ENCODE measurements at regions not wholly inside any gene's neighbourhood (a gene's known extent, or its start where the extent isn't known, plus 50 kb on each side); places are given as distances from the start of the nearest gene placed in this dataset.

DNA sequence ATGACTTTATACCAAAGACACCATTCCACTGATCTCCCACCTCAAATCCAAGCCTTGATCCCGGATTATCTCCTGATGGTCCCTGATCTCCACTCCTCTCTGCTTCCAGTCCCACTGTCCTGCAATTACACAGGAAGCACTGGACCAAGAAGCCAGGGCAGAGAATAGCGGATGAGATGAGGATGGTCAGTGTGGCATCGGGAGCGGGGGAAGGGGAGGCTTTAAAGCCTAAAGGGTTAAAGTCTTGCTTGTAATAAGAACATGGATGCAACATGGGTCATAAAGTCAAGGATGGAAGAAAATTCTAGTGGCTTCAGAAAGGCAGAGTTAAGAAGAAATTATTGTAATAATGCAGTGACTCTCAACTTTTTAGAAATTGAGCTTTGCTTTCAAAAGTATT, 364.0 kb upstream of the DUSP10 start:
- DNase-seq: no peak
- TF ChIP-seq GATA1 (IDR thresholded peaks at IDR 0.05; ENCODE audit: low read depth, low read length): no peak
- TF ChIP-seq POLR2A (IDR thresholded peaks at IDR 0.05; ENCODE audit: low read length): no peak

DNA sequence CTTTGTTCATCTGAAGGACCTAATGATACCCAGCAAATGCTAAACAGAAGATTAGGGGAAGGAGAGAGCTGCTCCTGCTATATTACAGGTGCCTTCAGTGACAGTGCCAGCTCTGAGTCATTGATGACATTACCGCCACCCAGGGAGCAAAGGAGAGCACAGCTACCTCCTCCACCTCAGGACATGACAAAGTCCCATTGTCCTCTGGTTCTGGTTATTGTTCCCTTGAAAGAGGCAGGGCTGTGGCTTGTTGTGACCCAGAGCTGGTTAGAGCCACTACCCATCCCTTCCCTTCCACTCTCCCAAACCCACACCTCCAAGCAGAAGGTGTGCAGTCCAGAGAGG, 363.5 kb upstream of the DUSP10 start:
- TF ChIP-seq POLR2A (IDR thresholded peaks at IDR 0.05; ENCODE audit: low read length) (no peak), GATA1 (IDR thresholded peaks at IDR 0.05; ENCODE audit: low read depth, low read length) (no peak)

DNA sequence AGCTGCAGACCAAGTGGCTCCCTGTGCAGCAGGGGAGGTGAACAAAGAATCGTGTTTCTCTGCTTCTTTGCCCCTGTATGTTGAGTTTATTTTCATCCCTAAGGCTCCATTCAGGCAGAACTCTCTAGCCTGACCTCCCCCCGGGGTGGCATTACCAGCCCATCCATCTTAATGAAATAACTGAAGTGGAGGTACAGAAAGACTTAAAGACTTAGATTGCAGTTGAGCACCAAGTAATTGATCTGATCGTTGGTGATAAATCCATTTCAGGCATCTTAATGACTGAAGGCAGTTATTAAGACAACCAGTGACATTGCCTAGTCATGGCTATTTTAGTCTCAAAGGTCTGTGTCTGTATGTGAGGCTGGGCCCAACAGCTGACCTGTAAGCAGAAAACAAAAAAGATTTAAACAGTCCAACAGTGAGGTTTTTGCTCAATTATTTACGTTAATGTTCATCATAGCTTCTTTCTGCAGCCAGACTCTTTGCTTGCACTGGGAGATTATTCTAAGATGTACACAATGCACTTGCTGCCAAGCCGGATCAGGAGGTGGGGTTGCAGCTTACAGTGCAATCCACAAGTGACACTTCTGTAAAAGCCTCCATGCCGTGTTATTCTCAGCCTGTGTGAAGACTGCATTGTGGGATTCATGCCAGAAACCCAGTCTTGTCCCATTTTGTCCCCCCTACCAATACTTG, 363.0 kb upstream of the DUSP10 start:
- TF ChIP-seq GATA1 (IDR thresholded peaks at IDR 0.05; ENCODE audit: low read depth, low read length) (no peak), POLR2A (IDR thresholded peaks at IDR 0.05; ENCODE audit: low read length) (no peak)

More for the DNA sequence above, 363.5 kb upstream of the DUSP10 start:
- no peak for DNase-seq

DNA sequence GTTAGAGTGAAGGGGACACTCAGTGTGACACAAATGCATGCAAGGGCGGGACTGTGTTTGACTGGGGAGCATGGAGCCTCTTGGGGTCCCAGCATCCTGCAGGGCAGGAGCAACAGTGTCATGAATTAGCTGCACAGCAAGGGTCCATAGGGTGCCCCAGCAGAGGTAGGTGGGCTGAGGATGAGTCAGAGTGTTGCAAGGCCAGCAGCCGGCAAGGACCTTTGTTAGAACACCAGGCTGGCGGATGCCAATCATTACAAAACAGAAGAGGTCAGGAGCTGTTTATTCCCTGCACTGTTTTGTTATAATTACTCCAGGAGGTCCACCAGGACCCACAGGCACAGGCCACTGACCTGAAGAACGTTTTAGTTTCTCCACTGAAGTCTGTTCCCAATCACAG, 362.2 kb upstream of the DUSP10 start:
- TF ChIP-seq GATA1 (IDR thresholded peaks at IDR 0.05; ENCODE audit: low read depth, low read length): no peak
- TF ChIP-seq POLR2A (IDR thresholded peaks at IDR 0.05; ENCODE audit: low read length): no peak
- no peak for DNase-seq

More for the DNA sequence above, 363.0 kb upstream of the DUSP10 start:
- no peak for DNase-seq

DNA sequence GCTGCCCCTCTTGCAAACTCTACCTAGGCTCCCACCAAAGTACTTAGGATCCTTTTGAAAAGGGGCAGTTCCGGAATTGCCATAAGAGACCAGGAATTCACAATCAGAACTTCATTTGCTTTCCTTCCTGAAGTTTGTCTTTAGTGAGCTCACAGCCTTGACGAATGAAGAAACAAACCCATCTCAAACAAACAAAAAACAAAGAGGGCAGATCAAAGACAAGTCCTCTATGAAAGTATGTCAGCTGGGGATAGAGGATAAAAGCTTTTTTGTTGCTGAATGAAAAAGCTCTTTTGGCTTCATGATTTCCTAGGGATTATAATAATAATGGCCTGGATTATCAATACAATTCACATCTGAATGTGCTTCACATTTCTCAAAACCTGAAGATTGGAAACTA, 357.9 kb upstream of the DUSP10 start:
- no peak for DNase-seq
- no peak for TF ChIP-seq GATA1 (IDR thresholded peaks at IDR 0.05; ENCODE audit: low read depth, low read length)
- no peak for TF ChIP-seq POLR2A (IDR thresholded peaks at IDR 0.05; ENCODE audit: low read length)

DNA sequence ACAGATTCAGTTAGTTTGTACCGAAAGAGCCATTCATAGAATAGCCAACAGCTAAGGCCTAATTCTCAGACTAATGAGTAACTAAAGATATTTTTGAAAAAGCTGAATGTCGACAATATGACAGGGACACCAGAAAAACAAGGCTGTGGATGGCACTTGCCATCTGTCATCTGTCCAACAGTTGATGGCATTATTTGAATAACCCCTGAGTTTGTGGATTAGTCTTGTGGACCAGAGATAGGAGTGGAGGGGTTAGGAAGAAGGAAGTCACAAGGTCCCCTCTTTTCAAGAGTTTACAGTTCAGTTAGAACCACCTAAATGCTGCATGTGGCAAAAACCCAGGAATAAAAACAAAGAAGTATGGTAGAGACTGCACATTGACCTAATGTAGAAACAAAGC, 356.5 kb upstream of the DUSP10 start:
- TF ChIP-seq GATA1 (IDR thresholded peaks at IDR 0.05; ENCODE audit: low read depth, low read length) (no peak), POLR2A (IDR thresholded peaks at IDR 0.05; ENCODE audit: low read length) (no peak)
- peak; percentile 5 to 62 for DNase-seq

DNA sequence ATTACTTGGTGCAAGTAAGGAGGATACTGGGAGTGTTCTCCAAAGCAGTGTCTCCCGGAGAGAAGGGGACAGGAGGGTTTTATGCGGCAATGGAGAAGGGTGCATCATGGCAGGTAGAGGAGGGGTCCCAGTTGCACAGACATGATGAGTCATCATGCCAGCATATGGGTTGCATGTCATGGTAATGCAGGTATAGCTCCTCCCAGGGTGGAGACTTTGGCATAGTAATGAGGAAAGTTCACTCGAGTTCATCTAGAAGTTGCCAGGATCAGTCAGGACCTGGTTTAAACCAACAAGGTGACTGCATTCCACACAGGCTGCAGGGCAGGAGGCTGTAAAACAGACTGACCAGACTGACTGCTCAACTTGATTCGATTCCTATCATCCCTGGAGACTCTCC, 355.7 kb upstream of the DUSP10 start:
- no peak for TF ChIP-seq POLR2A (IDR thresholded peaks at IDR 0.05; ENCODE audit: low read length)
- DNase-seq: peak; percentile 23 to 25

DNA sequence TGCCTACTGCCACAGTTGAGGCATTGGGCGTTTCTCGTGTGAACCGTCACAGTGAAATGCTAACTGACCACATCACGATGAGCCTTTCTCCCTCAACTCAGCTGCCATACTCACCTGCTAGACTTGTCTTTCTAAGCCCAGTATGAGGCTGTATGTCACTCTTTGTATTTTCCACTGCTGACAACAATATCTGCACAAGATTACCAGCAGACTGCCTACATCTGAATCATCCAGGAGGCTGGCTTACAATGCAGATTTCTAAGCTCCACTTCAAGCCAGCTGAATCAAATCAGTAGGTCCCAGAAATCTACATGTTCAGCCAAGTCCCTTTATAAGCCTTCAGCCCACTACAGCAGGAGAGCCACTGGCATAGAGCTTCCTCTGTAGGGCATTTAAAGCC, 355.0 kb upstream of the DUSP10 start:
- peak; percentile 10 to 28 for DNase-seq
- no peak for TF ChIP-seq GATA1 (IDR thresholded peaks at IDR 0.05; ENCODE audit: low read depth, low read length)

DNA sequence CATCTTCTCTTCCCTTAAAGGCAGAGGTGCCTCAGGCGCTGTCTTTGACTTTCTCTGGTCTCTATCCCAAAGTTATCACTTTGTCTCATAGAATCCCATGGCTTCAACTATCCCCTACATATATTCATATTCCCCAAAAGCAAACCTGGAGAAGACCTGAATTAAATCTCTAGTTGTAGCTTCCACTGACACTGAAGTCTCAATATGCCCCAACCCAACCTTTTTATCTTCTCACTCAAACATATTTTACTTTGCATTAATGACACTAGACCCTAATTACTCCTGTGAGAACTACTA, 354.5 kb upstream of the DUSP10 start:
- DNase-seq: no peak
- no peak for TF ChIP-seq GATA1 (IDR thresholded peaks at IDR 0.05; ENCODE audit: low read depth, low read length)
- no peak for TF ChIP-seq POLR2A (IDR thresholded peaks at IDR 0.05; ENCODE audit: low read length)

DNA sequence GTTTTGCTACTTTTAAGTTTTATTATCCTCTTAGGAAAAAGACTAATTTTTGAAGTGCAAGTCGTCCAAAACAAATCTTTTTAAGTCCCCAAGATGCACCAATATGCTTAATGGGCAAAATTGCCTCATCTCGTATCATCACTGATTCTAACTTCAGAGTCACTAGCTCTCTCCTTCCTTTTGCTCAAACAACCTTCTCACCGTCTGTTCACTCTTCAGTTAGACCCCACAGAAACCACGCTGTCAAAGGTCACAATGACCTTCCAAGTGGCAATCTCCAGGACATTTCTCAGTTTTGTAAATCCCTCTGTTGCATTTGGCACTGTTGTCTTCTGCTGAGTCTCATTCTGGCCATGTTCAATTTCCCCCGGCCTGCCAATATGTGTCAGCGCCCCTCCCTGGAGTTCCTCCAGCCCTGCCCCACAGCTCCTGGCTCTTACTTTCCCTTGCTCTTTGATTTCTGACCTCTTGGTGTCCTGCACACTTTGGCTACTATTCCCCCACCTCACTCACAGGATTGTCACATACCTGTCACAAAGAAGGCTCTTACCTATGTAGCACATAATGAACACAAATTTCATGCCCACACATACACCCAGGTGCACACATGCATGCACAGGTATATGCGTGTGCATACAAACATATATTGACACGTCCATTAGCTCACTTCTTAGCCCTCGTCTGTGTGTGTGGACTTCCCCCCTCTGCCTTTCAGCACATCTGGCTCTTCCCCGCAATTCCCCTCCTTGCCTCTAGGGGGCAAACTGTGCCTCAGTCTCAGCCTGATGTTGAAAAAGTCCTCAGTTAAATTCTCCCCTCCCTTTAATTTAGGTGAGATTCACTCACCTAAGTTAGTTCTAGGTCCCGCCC, 354.0 kb upstream of the DUSP10 start:
- peak; percentile 42 to 67 for DNase-seq
- no peak for TF ChIP-seq POLR2A (IDR thresholded peaks at IDR 0.05; ENCODE audit: low read length)
- no peak for TF ChIP-seq GATA1 (IDR thresholded peaks at IDR 0.05; ENCODE audit: low read depth, low read length)

DNA sequence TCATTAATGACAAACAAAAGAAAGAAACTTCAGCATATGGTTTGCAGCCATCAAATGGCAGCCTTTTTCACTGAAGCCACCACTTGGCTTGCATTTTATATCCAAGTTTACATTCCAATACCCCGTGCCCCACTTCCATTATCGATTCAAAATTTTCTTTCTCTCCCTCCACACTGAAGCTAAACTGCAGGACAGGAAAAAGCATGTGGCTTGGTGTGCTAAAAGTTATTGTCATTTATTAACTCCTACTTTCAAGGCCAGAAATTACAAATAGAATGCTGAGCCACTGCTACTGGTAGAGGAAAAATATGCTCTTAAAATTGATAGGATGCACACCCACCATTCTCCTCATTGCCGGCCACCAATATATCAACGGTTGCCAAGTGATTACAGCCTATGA, 351.6 kb upstream of the DUSP10 start:
- no peak for TF ChIP-seq GATA1 (IDR thresholded peaks at IDR 0.05; ENCODE audit: low read depth, low read length)
- TF ChIP-seq POLR2A (IDR thresholded peaks at IDR 0.05; ENCODE audit: low read length): no peak
- DNase-seq: no peak

DNA sequence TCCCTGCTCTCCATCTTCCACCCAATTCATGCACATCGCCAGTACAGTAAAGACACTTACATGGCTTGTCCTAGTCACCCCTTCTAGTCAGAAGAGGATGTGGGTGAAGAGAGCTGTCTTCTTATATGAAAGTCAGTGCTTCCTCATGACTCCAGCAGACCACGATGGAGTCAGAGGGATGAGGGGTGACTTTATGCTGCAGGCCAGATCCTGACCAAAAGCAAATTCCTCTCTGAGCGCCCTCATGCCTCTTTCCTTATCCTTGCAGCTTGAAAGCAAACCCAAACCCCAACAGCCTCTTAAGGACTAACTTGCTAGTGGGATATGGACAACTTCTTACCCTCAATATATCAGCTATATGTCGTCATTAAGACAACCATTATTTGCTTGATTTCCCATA, 348.2 kb upstream of the DUSP10 start:
- TF ChIP-seq GATA1 (IDR thresholded peaks at IDR 0.05; ENCODE audit: low read depth, low read length) (no peak), POLR2A (IDR thresholded peaks at IDR 0.05; ENCODE audit: low read length) (no peak)
- no peak for DNase-seq

DNA sequence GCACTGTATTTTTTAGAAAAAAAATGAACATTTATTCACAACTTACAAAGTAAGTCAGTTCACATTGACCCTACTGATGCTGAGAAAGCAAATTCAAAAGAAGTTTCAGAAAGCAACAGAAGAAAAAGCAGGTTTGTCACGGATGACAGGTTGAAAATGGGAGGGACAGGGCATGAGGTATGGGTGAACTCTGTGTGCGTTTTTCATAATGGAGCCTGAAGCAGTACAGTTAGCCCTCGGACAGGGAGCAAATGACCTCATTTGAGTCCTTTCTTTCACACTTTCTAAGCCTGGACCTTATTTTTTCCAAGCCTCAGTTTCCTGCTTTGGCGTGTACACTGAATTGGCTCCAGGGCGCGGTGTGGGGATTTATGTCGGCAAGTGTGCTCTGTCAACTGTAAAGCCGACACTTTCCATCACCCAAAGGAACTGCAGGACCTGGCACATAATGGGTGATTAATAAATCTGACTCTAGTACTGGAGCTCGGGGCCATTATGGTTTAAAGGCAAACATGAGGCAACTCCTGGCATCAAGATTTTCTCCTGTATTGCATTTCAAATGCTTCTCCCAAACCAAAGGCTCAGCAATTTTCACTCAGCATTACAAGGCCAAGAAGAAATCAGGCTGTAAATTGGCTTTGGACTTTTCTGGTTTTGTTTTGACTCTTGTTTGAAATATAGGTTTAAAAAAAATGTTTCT, 345.5 kb upstream of the DUSP10 start:
- TF ChIP-seq POLR2A (IDR thresholded peaks at IDR 0.05; ENCODE audit: low read length) (no peak), GATA1 (IDR thresholded peaks at IDR 0.05; ENCODE audit: low read depth, low read length) (no peak)
- no peak for DNase-seq

DNA sequence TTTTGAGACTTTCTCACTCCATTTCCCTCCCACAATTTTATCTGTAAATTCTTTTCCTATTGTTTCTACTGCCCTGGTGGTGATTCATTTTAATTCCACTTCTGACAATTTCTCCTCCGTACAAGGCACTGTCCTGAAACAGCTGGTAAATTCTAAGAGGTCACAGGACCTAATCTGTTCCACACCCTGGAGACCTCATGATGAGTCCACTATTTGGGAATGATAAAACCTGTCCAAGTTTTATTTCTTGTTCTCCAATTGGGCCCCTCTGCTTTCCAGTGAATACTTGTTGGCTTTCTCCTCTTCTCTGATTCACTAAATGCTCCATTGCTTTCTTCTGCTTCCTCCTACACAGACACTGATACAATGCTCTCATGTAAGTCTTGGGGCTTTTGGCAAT, 343.1 kb upstream of the DUSP10 start:
- TF ChIP-seq POLR2A (IDR thresholded peaks at IDR 0.05; ENCODE audit: low read length) (no peak), GATA1 (IDR thresholded peaks at IDR 0.05; ENCODE audit: low read depth, low read length) (no peak)
- no peak for DNase-seq

DNA sequence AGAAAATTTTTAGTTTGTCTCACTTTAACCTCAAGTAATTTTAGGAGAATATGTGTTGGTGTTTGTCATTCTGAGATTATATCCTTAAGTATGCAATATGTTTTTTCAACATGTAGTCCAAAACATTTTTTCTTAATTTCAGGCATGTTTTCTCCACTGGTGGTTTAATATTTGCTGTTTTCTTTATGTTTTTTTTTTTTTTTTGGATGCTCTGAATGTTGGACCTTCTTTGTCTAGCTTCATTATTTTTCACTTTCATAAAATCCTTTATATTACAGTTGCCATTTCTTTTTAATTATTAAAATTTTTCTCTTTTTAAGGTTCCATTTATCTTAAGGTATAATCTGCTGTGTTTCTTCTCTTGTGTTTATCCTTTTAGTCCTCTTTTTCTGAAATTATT, 342.2 kb upstream of the DUSP10 start:
- no peak for TF ChIP-seq POLR2A (IDR thresholded peaks at IDR 0.05; ENCODE audit: low read length)
- no peak for TF ChIP-seq GATA1 (IDR thresholded peaks at IDR 0.05; ENCODE audit: low read depth, low read length)
- no peak for DNase-seq
